DOHH2 (cell line): ENCODE measurements at regions not wholly inside any gene's neighbourhood (a gene's known extent, or its start where the extent isn't known, plus 50 kb on each side); places are given as distances from the start of the nearest gene placed in this dataset.

Experiments used
- EZH2phosphoT487 ChIP-seq: fragments of 200-600 bp; sonication (generic); IDR thresholded peaks from 2 replicates; pipeline ENCODE4 v1.6.1; 2017; ENCODE audit warnings: borderline replicate concordance, mild to moderate bottlenecking, antibody characterized with exemption, low read length, moderate library complexity, mixed read lengths
- TF ChIP-seq, protein P1 (sequence below): fragments of 200-600 bp; sonication (generic); IDR thresholded peaks from one replicate; pipeline ENCODE4 v1.5.1; 2014; ENCODE audit warnings: antibody characterized with exemption, mild to moderate bottlenecking, low read depth, low read length; ENCODE audit not compliant: poor library complexity, severe bottlenecking

DNA sequence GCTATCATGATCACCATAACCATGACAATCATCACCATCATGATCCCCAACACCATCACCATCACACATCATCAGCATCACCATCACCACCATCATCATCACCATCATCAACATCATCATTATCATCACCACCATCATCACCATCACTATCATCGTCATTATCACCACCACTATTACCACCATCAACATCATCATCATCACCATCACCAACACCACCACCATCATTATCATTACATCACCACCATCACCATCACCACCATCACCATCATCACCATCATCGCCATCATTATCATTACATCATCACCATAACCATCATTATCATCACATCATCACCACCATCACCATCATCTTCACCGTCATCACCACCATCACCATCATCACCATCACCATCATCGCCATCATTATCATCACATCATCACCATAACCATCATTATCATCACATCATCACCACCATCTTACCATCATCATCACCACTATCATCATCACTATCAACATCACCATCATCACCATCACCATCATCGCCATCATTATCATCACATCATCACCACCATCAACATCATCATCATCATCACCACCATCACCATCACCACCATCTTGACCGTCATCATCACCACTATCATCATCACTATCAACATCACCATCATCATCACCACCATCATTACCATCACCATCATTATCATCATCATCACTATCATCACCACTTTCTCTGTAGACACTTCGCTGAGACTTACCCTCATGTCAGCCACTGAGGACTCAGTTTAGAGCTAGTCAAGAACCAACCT is 366.0 kb downstream of the C16orf95 start:
- no peak for TF ChIP-seq EZH2phosphoT487
- TF ChIP-seq, protein P1, sequence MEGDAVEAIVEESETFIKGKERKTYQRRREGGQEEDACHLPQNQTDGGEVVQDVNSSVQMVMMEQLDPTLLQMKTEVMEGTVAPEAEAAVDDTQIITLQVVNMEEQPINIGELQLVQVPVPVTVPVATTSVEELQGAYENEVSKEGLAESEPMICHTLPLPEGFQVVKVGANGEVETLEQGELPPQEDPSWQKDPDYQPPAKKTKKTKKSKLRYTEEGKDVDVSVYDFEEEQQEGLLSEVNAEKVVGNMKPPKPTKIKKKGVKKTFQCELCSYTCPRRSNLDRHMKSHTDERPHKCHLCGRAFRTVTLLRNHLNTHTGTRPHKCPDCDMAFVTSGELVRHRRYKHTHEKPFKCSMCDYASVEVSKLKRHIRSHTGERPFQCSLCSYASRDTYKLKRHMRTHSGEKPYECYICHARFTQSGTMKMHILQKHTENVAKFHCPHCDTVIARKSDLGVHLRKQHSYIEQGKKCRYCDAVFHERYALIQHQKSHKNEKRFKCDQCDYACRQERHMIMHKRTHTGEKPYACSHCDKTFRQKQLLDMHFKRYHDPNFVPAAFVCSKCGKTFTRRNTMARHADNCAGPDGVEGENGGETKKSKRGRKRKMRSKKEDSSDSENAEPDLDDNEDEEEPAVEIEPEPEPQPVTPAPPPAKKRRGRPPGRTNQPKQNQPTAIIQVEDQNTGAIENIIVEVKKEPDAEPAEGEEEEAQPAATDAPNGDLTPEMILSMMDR = no peak
